Thoracic aorta (tissue), 2 donors: ENCODE measurements at regions not wholly inside any gene's neighbourhood (a gene's known extent, or its start where the extent isn't known, plus 50 kb on each side); places are given as distances from the start of the nearest gene placed in this dataset.
"Not testable (repeated sequence)": the region's sequence is repeated elsewhere in the genome, so short reads cannot be mapped to it uniquely, and the experiment has no call there.

Experiments
- ATAC-seq: fragments of 150-250 bp; one replicate; pipeline ENCODE4 v1.8.0; 2017; ENCODE audit warnings: low read depth; ENCODE audit not compliant: insufficient number of reproducible peaks, low FRiP score
- DNase-seq: peaks from one replicate; pipeline ENCODE4 v3.0.0-alpha.2; 2020; ENCODE audit warnings: low spot score
- H3K27ac ChIP-seq, 2 donors: fragments of 200-600 bp; sonication (generic); 1 replicate in 1 of 2; 2 replicates in 1 of 2; pipeline ENCODE4 v1.5.1; 2016; ENCODE audit warnings: mild to moderate bottlenecking in 2 of 2, moderate library complexity in 2 of 2
- H3K27me3 ChIP-seq: fragments of 200-600 bp; sonication (generic); replicated peaks from 2 replicates; pipeline ENCODE4 v1.6.0; 2016; ENCODE audit warnings: mild to moderate bottlenecking; ENCODE audit not compliant: insufficient read depth
- H3K36me3 ChIP-seq: fragments of 200-600 bp; sonication (generic); one replicate; pipeline ENCODE4 v1.5.1; 2016
- H3K4me1 ChIP-seq, 2 donors: fragments of 200-600 bp; sonication (generic); 1 replicate in 1 of 2; 2 replicates in 1 of 2; pipeline versions ENCODE4 v1.5.1 to v1.6.0; 2016; ENCODE audit warnings: low read depth in 2 of 2, mild to moderate bottlenecking in 1 of 2; ENCODE audit not compliant: control insufficient read depth in 1 of 2
- H3K4me3 ChIP-seq: fragments of 200-600 bp; sonication (generic); 2 replicates; pipeline ENCODE4 v1.5.1; 2016; ENCODE audit warnings: mild to moderate bottlenecking
- H3K9me3 ChIP-seq: fragments of 200-600 bp; sonication (generic); 2 replicates; pipeline ENCODE4 v1.5.1; 2016
- TF ChIP-seq, protein P1 (sequence below): fragments of 200-600 bp; sonication (generic); IDR thresholded peaks from one replicate; pipeline ENCODE4 v1.5.1; 2019; ENCODE audit warnings: antibody characterized with exemption

DNA sequence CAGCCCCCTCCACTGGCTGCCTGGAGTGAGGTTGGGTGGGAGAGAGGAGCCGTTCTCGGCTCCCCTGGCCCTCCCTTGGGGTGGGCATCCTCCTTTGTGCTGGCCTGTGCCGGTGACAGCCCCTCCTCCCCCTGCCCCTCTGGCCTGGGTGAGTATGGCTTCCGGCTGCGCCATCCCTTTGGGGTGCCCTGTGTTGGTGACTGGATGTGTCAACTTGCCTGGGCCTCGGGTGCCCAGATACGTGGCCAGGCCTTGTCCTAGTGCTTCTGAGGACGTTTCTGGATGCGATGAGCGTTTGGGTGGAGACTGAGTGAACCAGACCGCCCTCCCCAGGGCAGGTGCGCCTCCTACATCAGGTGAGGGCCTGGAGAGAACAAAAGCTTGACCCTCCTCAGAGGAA lies 59.7 kb downstream of the PLXNA1 start:
- Histone ChIP-seq H3K27me3 (no peaks in the 10 kb centered on the region), H3K27ac (peak overlapping the region; percentile 76 to 82), H3K9me3 (no peaks in the 10 kb centered on the region), H3K4me3 (no peak overlapping the region), H3K4me1 (peaks cover 17 to 35% of the 10 kb centered on the region in 2 donors), H3K36me3 (no peaks in the 10 kb centered on the region)
- DNase-seq (no peak), ATAC-seq (no peak)
- TF ChIP-seq, protein P1, sequence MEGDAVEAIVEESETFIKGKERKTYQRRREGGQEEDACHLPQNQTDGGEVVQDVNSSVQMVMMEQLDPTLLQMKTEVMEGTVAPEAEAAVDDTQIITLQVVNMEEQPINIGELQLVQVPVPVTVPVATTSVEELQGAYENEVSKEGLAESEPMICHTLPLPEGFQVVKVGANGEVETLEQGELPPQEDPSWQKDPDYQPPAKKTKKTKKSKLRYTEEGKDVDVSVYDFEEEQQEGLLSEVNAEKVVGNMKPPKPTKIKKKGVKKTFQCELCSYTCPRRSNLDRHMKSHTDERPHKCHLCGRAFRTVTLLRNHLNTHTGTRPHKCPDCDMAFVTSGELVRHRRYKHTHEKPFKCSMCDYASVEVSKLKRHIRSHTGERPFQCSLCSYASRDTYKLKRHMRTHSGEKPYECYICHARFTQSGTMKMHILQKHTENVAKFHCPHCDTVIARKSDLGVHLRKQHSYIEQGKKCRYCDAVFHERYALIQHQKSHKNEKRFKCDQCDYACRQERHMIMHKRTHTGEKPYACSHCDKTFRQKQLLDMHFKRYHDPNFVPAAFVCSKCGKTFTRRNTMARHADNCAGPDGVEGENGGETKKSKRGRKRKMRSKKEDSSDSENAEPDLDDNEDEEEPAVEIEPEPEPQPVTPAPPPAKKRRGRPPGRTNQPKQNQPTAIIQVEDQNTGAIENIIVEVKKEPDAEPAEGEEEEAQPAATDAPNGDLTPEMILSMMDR: no peak

DNA sequence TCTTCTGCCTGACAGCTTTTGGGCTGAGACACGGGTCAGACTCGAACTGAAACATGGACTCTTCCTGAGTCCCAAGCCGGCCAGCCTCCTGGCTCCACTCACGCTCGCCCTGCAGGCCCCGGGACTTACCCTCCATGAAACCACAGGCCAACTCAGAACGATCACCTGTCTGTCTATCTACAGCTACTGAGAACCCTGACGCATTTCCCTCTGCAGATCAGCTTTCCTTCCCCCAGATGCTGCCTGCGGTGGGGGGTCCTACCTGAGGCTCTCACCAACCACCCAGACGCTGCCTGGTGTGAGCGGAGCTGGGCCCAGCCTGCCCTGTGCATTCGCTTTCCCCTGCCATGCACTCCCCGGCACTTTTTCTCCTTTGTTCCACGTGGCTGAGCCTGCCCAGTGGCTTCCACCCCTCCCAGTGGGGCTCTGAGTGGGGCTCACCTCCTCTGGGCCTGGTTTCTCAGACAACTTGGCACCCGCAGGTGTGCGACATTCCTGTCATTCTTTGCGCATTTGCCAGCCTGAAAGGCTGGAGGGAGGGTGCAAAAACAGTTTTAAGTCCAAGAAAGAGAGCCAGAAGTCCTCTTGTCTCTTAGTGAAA lies 60.2 kb downstream of the PLXNA1 start:
- H3K27ac ChIP-seq: peak overlapping the region; percentile 76 to 82
- no peak for DNase-seq

DNA sequence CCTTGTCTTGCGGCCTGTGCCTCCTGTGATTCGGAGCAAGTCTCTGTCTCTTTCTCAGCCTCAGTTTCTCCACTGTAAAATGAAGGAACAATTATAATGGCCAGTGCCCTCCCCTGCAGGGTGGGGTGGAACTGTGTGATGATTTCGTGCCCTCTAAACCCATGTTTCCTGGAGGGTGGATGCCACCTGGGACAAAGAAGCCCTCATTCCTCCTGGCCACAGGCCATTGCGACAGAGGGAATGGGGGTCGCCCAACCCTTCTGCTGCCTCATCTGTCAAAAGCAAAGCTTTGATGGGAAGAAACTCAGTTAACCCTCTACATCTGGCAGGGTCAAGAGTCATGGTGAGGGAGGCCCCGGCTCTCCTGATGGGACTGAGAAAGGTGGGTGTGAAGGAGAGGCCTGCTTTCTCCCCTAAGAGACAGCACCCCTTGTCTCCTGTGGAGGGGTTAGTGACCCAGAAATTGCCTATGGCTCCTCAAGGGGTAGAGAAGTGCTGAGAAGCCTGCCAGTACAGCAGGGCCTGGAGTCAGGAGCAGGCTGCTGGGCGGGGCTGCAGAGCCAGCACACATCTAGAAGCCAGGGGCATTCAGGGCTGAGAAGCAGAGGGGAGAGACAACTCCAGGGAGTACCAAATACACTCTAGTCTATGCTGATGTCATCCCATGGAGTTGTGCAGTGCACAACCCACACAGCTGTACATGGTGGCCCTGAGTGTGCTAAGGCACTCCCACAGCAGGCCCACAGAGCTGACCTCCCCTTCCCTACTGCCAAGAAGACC lies 61.0 kb downstream of the PLXNA1 start:
- Histone ChIP-seq H3K4me3 (no peak overlapping the region), H3K27me3 (no peaks in the 10 kb centered on the region), H3K4me1 (peaks cover 17 to 35% of the 10 kb centered on the region in 2 donors), H3K27ac (peak overlapping the region; percentile 76 to 82), H3K9me3 (no peaks in the 10 kb centered on the region), H3K36me3 (no peaks in the 10 kb centered on the region)
- TF ChIP-seq, protein P1: no peak
- DNase-seq (no peak), ATAC-seq (no peak)

More for the DNA sequence above, 60.2 kb downstream of the PLXNA1 start:
- Histone ChIP-seq H3K27me3 (no peaks in the 10 kb centered on the region), H3K4me1 (peaks cover 17 to 35% of the 10 kb centered on the region in 2 donors), H3K9me3 (no peaks in the 10 kb centered on the region), H3K36me3 (no peaks in the 10 kb centered on the region), H3K4me3 (no peak overlapping the region)
- TF ChIP-seq, protein P1: no peak
- no peak for ATAC-seq

DNA sequence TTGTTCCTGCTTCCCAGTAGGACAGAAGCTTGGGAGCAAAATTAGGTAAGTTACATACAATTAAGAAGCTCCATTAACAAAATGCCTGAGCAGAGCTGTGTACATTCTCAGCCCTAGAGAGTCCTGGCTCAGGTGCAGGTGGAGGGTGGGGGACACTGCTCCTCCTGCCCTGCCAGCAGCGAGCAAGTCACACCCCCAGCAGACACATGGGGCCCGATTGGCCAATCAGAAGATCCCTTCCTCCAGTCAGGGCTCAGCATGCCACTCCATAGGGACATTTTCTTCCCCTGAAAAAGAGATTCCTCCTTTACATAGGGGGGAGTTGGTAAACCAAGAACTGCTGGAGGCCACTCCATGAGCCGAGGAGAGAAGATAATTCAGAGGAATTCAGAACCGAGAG lies 62.1 kb downstream of the PLXNA1 start:
- H3K27ac ChIP-seq: peak overlapping the region; percentile 82
- TF ChIP-seq, protein P1: no peak
- H3K4me3 ChIP-seq: peak overlapping the region; percentile 3
- DNase-seq (no peak), ATAC-seq (no peak)
- no peaks in the 10 kb centered on the region for H3K27me3 ChIP-seq
- H3K36me3 ChIP-seq: no peaks in the 10 kb centered on the region
- H3K9me3 ChIP-seq: no peaks in the 10 kb centered on the region
- H3K4me1 ChIP-seq: peaks cover 17 to 36% of the 10 kb centered on the region in 2 donors

DNA sequence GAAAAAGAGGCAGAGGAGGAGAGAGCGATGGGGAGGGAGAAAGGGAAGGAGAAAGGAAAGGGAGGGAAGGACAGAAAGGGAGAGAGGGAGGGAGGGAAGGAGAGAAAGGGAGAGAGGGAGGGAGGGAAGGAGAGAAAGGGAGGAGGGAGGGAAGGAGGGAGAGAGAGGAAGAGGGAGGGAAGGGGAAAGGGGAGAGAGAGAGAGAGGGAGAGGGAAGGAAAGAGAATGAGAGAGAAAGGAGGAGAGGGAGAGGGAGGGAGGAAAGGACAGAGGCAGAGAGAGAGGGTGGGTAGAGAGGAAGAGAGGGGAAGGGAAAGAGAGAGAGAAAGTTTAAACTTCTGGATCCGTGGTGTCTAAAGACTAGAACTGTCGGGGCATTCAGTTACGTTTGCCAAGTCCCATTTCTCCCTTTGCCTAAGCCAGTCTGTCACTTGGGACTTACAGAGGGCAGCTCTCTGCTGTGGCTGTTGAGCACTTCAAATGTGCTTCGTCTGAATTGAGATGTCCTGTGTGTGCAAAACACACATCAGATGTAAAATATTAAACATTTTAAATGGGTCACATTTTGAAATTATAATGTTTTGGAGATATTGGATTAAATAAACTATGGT lies 62.6 kb downstream of the PLXNA1 start:
- DNase-seq (no peak), ATAC-seq (no peak)
- TF ChIP-seq, protein P1: no peak
- Histone ChIP-seq H3K4me1 (peaks cover 17 to 41% of the 10 kb centered on the region in 2 donors), H3K4me3 (peak overlapping the region; percentile 3), H3K9me3 (no peaks in the 10 kb centered on the region), H3K36me3 (no peaks in the 10 kb centered on the region), H3K27ac (peak overlapping the region; percentile 82), H3K27me3 (no peaks in the 10 kb centered on the region)

DNA sequence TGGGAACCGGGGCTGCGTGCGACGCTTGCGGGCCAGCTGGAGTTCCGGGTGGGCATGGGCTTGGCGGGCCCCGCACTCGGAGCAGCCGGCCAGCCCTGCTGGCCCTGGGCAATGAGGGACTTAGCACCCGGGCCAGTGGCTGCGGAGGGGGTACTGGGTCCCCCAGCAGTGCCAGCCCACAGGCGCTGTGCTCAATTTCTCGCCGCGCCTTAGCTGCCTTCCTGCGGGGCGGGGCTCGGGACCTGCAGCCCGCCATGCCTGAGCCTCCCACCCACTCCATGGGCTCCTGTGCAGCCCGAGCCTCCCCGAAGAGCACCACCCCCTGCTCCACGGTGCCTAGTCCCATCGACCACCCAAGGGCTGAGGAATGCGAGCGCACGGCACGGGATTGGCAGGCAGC lies 63.8 kb downstream of the PLXNA1 start:
- H3K27ac ChIP-seq, H3K36me3 ChIP-seq, H3K9me3 ChIP-seq, DNase-seq, ATAC-seq, H3K4me3 ChIP-seq, H3K27me3 ChIP-seq: not testable (repeated sequence)
- peaks cover 17 to 53% of the 10 kb centered on the region in 2 donors for H3K4me1 ChIP-seq
